Astrocyte (in vitro differentiated cells and primary cell): ENCODE measurements at regions not wholly inside any gene's neighbourhood (a gene's known extent, or its start where the extent isn't known, plus 50 kb on each side); places are given as distances from the start of the nearest gene placed in this dataset.

Experiments used
- DNase-seq: peaks from one replicate; pipeline ENCODE4 v3.0.0-alpha.2; 2010; ENCODE audit warnings: low read depth
- FAIRE-seq: peaks from 2 replicates; lab custom pipeline; 2011; peaks lifted over from hg19 to GRCh38; lab: Jason Lieb, UNC
- H2AFZ ChIP-seq: 2 replicates; pipeline ENCODE4 v1.6.0; 2012; ENCODE audit warnings: low read depth, low read length, inconsistent platforms
- H3K27ac ChIP-seq: 2 replicates; pipeline ENCODE4 v1.5.1; 2011; ENCODE audit warnings: low read depth, low read length, inconsistent platforms
- H3K27me3 ChIP-seq: 2 replicates; pipeline ENCODE4 v1.6.0; 2011; ENCODE audit warnings: low read length, inconsistent platforms; ENCODE audit not compliant: insufficient read depth
- H3K36me3 ChIP-seq: 2 replicates; pipeline ENCODE4 v1.5.1; 2011; ENCODE audit warnings: low read length, inconsistent platforms; ENCODE audit not compliant: insufficient read depth
- H3K4me1 ChIP-seq: 2 replicates; pipeline ENCODE4 v1.5.1; 2011; ENCODE audit warnings: low read length, inconsistent platforms; ENCODE audit not compliant: insufficient read depth
- H3K4me2 ChIP-seq: 2 replicates; pipeline ENCODE4 v1.6.0; 2012; ENCODE audit warnings: low read length, inconsistent platforms
- H3K4me3 ChIP-seq: 2 replicates; pipeline ENCODE4 v1.5.1; 2011; ENCODE audit warnings: low read depth, mild to moderate bottlenecking, low read length, inconsistent platforms; ENCODE audit not compliant: insufficient read depth
- H3K79me2 ChIP-seq: 2 replicates; pipeline ENCODE4 v1.6.0; 2012; ENCODE audit warnings: mild to moderate bottlenecking, low read length, inconsistent platforms; ENCODE audit not compliant: insufficient read depth
- H3K9ac ChIP-seq: 2 replicates; pipeline ENCODE4 v1.6.0; 2012; ENCODE audit warnings: mild to moderate bottlenecking, low read length, inconsistent platforms
- H3K9me3 ChIP-seq: 2 replicates; pipeline ENCODE4 v1.5.1; 2012; ENCODE audit warnings: low read depth, mild to moderate bottlenecking, low read length, inconsistent platforms; ENCODE audit not compliant: insufficient read depth
- H4K20me1 ChIP-seq: 2 replicates; pipeline ENCODE4 v1.6.0; 2012; ENCODE audit warnings: low read length, inconsistent platforms; ENCODE audit not compliant: insufficient read depth
- H3K27ac Mint-ChIP-seq: one replicate; pipeline ENCODE4 v1.8.0; 2021; ENCODE audit warnings: mild to moderate bottlenecking, mixed read lengths; ENCODE audit not compliant: unreplicated experiment
- H3K27me3 Mint-ChIP-seq: one replicate; pipeline ENCODE4 v1.8.0; 2021; ENCODE audit warnings: low read depth, mixed read lengths; ENCODE audit not compliant: unreplicated experiment
- H3K36me3 Mint-ChIP-seq: one replicate; pipeline ENCODE4 v1.8.0; 2021; ENCODE audit warnings: low read depth, mixed read lengths; ENCODE audit not compliant: unreplicated experiment
- H3K4me1 Mint-ChIP-seq: one replicate; pipeline ENCODE4 v1.8.0; 2021; ENCODE audit warnings: low read depth, mixed read lengths; ENCODE audit not compliant: unreplicated experiment
- H3K4me3 Mint-ChIP-seq: one replicate; pipeline ENCODE4 v1.8.0; 2021; ENCODE audit warnings: mild to moderate bottlenecking, moderate library complexity, mixed read lengths; ENCODE audit not compliant: unreplicated experiment
- H3K9me3 Mint-ChIP-seq: one replicate; pipeline ENCODE4 v1.8.0; 2021; ENCODE audit warnings: mild to moderate bottlenecking, mixed read lengths; ENCODE audit not compliant: unreplicated experiment
- CTCF ChIP-seq: IDR thresholded peaks from 2 replicates; pipeline ENCODE4 v1.5.1; 2011; ENCODE audit warnings: low read depth, mild to moderate bottlenecking, inconsistent platforms, low read length, moderate library complexity; ENCODE audit not compliant: insufficient read depth
- EZH2 ChIP-seq: IDR thresholded peaks from 2 replicates; pipeline ENCODE4 v1.6.1; 2012; ENCODE audit warnings: mild to moderate bottlenecking, low read length, inconsistent platforms; ENCODE audit not compliant: insufficient read depth

- H2AFZ ChIP-seq: peak overlapping the region; percentile 16
- H3K27me3 ChIP-seq: no peaks in the 10 kb centered on the region
- no peak overlapping the region for H3K4me2 ChIP-seq
- DNase-seq (peak; percentile 26), FAIRE-seq (no peak)
- Mint-ChIP-seq H3K4me1 (peaks cover 23% of the 10 kb centered on the region), H3K9me3 (peaks cover 8% of the 10 kb centered on the region), H3K27ac (peak overlapping the region; percentile 96), H3K27me3 (peaks cover 2% of the 10 kb centered on the region), H3K36me3 (no peaks in the 10 kb centered on the region), H3K4me3 (peak overlapping the region; percentile 7)
- H3K27ac ChIP-seq: no peak overlapping the region
- H3K4me3 ChIP-seq: no peak overlapping the region
- TF ChIP-seq EZH2: no peak
- no peak for TF ChIP-seq CTCF
- no peak overlapping the region for H3K9ac ChIP-seq
- H3K79me2 ChIP-seq: no peaks in the 10 kb centered on the region
- H3K36me3 ChIP-seq: no peaks in the 10 kb centered on the region
- no peaks in the 10 kb centered on the region for H4K20me1 ChIP-seq
- peaks cover 6% of the 10 kb centered on the region for H3K4me1 ChIP-seq
- no peaks in the 10 kb centered on the region for H3K9me3 ChIP-seq
Observed at GRCh38 chr12:94832780-94833681, 170.5 kb downstream of the NDUFA12 start.

- no peak overlapping the region for H3K4me3 ChIP-seq
- Mint-ChIP-seq H3K36me3 (no peaks in the 10 kb centered on the region), H3K4me1 (peaks cover 23% of the 10 kb centered on the region), H3K9me3 (peaks cover 8% of the 10 kb centered on the region), H3K27ac (no peak overlapping the region), H3K27me3 (peaks cover 2% of the 10 kb centered on the region), H3K4me3 (no peak overlapping the region)
- H3K79me2 ChIP-seq: no peaks in the 10 kb centered on the region
- DNase-seq (no peak), FAIRE-seq (no peak)
- no peaks in the 10 kb centered on the region for H3K27me3 ChIP-seq
- no peak overlapping the region for H2AFZ ChIP-seq
- H3K4me1 ChIP-seq: peaks cover 6% of the 10 kb centered on the region
- H4K20me1 ChIP-seq: no peaks in the 10 kb centered on the region
- H3K4me2 ChIP-seq: no peak overlapping the region
- no peak overlapping the region for H3K27ac ChIP-seq
- H3K36me3 ChIP-seq: no peaks in the 10 kb centered on the region
- no peak overlapping the region for H3K9ac ChIP-seq
- H3K9me3 ChIP-seq: no peaks in the 10 kb centered on the region
- no peak for TF ChIP-seq CTCF
- TF ChIP-seq EZH2: no peak
Observed at GRCh38 chr12:94832105-94832504, 171.4 kb downstream of the NDUFA12 start.
